GM12878 (cell line): ENCODE measurements at regions not wholly inside any gene's neighbourhood (a gene's known extent, or its start where the extent isn't known, plus 50 kb on each side); places are given as distances from the start of the nearest gene placed in this dataset.

Experiments used
- ATAC-seq: fragments of 200-7000 bp; cut with Tn5 transposase; 3 replicates; pipeline ENCODE4 v1.9.1; 2020; ENCODE audit warnings: mild to moderate bottlenecking, moderate library complexity
- BruUV-seq: library from RNA; stranded (reverse); fragments of 400-500 nt; replicated peaks from 2 replicates; lab custom pipeline; 2021; lab: Mats Ljungman, UMichigan
- CTCF ChIA-PET: fragments of 300-600 bp; sonication (Branson Sonifier 250); formaldehyde crosslinking; extraction: SDS; loops from one replicate; lab custom pipeline; 2021; ENCODE audit warnings: inconsistent platforms; lab: Yijun Ruan, JAX
- POLR2A ChIA-PET: fragments of 350-600 bp; formaldehyde crosslinking; extraction: SDS; loops from one replicate; lab custom pipeline; 2021; ENCODE audit warnings: inconsistent platforms; lab: Charles Lee
- RAD21 ChIA-PET: fragments of 300-600 bp; sonication (Branson Sonifier 250); formaldehyde crosslinking; loops from one replicate; lab custom pipeline; 2023; ENCODE audit warnings: antibody characterized with exemption; ENCODE audit not compliant: unreplicated experiment; lab: Charles Lee
- SMC1A ChIA-PET: fragments of 300-600 bp; sonication (Branson Sonifier 250); formaldehyde crosslinking; loops from one replicate; lab custom pipeline; 2023; ENCODE audit not compliant: unreplicated experiment, uncharacterized antibody; lab: Charles Lee
- DNase-seq: peaks from one replicate; pipeline ENCODE4 v3.0.0-alpha.2; 2011; ENCODE audit warnings: low read depth, low spot score
- FAIRE-seq: peaks from 3 replicates; lab custom pipeline; 2011; peaks lifted over from hg19 to GRCh38; lab: Jason Lieb, UNC
- H2AFZ ChIP-seq: 2 replicates; pipeline ENCODE4 v1.6.0; 2011; ENCODE audit warnings: low read depth, low read length, control low read depth; ENCODE audit not compliant: control insufficient read depth
- H3K27ac ChIP-seq: 2 replicates; pipeline ENCODE4 v1.5.1; 2011; ENCODE audit warnings: control low read depth; ENCODE audit not compliant: control insufficient read depth, insufficient read depth
- H3K27me3 ChIP-seq, 2 experiments: replicated peaks in 1 of 2; 2 replicates each; pipeline versions ENCODE4 v1.6.0 to v1.6.1; 2011; ENCODE audit warnings: low read length in 1 of 2; ENCODE audit not compliant: control insufficient read depth in 2 of 2, insufficient read depth in 2 of 2
- H3K36me3 ChIP-seq, 2 experiments: 2 replicates each; pipeline ENCODE4 v1.5.1; 2011; ENCODE audit warnings: low read length in 1 of 2; ENCODE audit not compliant: control insufficient read depth in 2 of 2, insufficient read depth in 2 of 2
- H3K4me1 ChIP-seq: 2 replicates; pipeline ENCODE4 v1.6.1; 2011; ENCODE audit warnings: mild to moderate bottlenecking, low read length, moderate library complexity, mixed read lengths; ENCODE audit not compliant: control insufficient read depth, insufficient read depth
- H3K4me2 ChIP-seq: 2 replicates; pipeline ENCODE4 v1.6.0; 2011; ENCODE audit warnings: control low read depth; ENCODE audit not compliant: control insufficient read depth, insufficient read depth
- H3K4me3 ChIP-seq: fragments of 200-600 bp; sonication (generic); 2 replicates; pipeline ENCODE4 v1.5.1; 2016
- H3K79me2 ChIP-seq: 2 replicates; pipeline ENCODE4 v1.6.0; 2011; ENCODE audit warnings: low read length; ENCODE audit not compliant: control insufficient read depth, insufficient read depth
- H3K9ac ChIP-seq: 2 replicates; pipeline ENCODE4 v1.8.0; 2011; ENCODE audit warnings: low read length, control low read depth, mixed read lengths; ENCODE audit not compliant: control insufficient read depth, insufficient read depth
- H3K9me3 ChIP-seq: replicated peaks from 3 replicates; pipeline ENCODE4 v1.5.1; 2011; ENCODE audit warnings: mild to moderate bottlenecking, low read length; ENCODE audit not compliant: control insufficient read depth, insufficient read depth
- H4K20me1 ChIP-seq: 2 replicates; pipeline ENCODE4 v1.6.0; 2011; ENCODE audit not compliant: control insufficient read depth, insufficient read depth
- BCL11A ChIP-seq: IDR thresholded peaks from 2 replicates; pipeline ENCODE4 v1.6.1; 2011; ENCODE audit warnings: low read depth, low read length
- JUND ChIP-seq: IDR thresholded peaks from 2 replicates; pipeline ENCODE4 v1.6.1; 2012; ENCODE audit warnings: low read depth, mild to moderate bottlenecking, low read length, improper control_type of control experiment, moderate library complexity
- KLF5 ChIP-seq: fragments of 450-650 bp; IDR thresholded peaks from 2 replicates; pipeline ENCODE4 v1.6.1; 2014; ENCODE audit warnings: mild to moderate bottlenecking; ENCODE audit not compliant: partially characterized antibody
- ZBED1 ChIP-seq: IDR thresholded peaks from 2 replicates; pipeline ENCODE4 v1.6.1; 2016; ENCODE audit warnings: borderline replicate concordance
- ZNF207 ChIP-seq: fragments of 450-650 bp; IDR thresholded peaks from 2 replicates; pipeline ENCODE4 v1.6.1; 2014; ENCODE audit warnings: antibody characterized with exemption, mild to moderate bottlenecking, borderline replicate concordance
- WGBS: methylation state at CpG from one replicate; pipeline ENCODE4 v1.1.6; 2016; ENCODE audit warnings: low lambda C conversion rate; ENCODE audit not compliant: insufficient replicate concordance, insufficient coverage; ENCODE audit errors: missing lambda C conversion rate; 5-methylcytosine and 5-hydroxymethylcytosine counted together
- in situ Hi-C: fragments of 300-500 bp; cut with MboI; formaldehyde crosslinking; loops from 9 replicates; pipeline ENCODE4 v1.14.3; 2018; ENCODE audit warnings: mixed read lengths
- intact Hi-C: fragments of 100-400 bp; cut with micrococcal nuclease; formaldehyde crosslinking; loops from one replicate; pipeline ENCODE4 v1.14.2; 2022; ENCODE audit not compliant: unreplicated experiment
- TF ChIP-seq, protein P1 (sequence below): fragments of 450-650 bp; IDR thresholded peaks from 2 replicates; pipeline ENCODE4 v1.6.1; 2018; ENCODE audit warnings: borderline replicate concordance, mild to moderate bottlenecking; ENCODE audit not compliant: partially characterized antibody
- TF ChIP-seq, protein P2 (sequence below): fragments of 150-350 bp; IDR thresholded peaks from 2 replicates; pipeline ENCODE4 v1.6.1; 2016; ENCODE audit warnings: low read depth, low read length

DNA sequence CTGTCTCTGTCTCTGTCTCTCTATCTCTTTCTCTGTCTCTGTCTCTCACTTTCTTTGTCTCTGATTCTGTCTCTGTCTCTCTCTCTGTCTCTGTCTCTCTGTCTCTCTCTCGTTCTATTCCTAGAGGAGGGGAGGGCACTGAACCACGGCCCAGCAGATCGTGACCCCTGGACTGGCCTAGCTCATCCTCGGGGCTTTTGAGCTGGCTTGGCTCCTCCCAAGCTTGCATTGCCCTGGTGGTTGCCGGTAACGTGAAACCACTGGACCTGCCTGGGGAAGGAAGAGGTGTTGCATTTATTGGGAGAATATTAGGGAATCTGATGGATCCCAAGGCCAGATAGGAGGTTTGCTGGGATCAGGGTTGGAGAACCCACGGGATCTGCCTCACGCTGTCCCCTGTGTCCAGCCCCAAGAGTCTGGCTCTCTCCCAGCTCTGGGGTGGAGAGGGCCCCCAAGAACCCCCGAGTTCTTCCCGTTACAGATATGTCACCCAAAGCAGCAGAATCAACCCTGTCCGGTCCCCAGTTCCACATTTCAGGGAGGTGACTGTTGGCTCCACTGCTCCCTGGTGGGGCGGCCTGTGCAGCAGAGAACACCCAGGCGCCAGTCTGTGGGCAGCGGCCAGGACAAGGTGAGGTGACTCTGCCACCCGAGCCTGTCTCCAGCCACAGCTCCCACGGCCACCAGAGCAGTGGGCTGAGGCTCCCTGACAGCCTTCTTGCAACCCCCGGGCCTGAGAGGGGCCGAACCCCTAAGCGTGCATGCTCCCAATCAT lies 228.3 kb downstream of the TTLL2 start:
- H3K4me1 ChIP-seq, result no peaks in the 10 kb centered on the region
- in situ Hi-C loops (no loop called here), intact Hi-C loops (loop anchor here (5.0 kb wide), 1 partner anchor 359 kb away; no protein-coding TSS in a partner anchor)
- CTCF ChIA-PET, result no interaction called here
- no peak overlapping the region for H3K4me3 ChIP-seq
- H3K4me2 ChIP-seq, result no peak overlapping the region
- 50% methylated on average over 19 of the region's 19 CpGs for WGBS
- no peaks in the 10 kb centered on the region for H3K27me3 ChIP-seq
- no peaks in the 10 kb centered on the region for H3K36me3 ChIP-seq
- no peak for FAIRE-seq
- ATAC-seq, result no peak
- BruUV-seq, result no TSS peak
- H3K9me3 ChIP-seq, result no peaks in the 10 kb centered on the region
- POLR2A ChIA-PET, result no interaction called here
- H3K9ac ChIP-seq, result no peak overlapping the region
- SMC1A ChIA-PET, result no interaction called here
- H2AFZ ChIP-seq, result no peak overlapping the region
- RAD21 ChIA-PET, result no interaction called here
- DNase-seq, result no peak
- H3K79me2 ChIP-seq, result no peaks in the 10 kb centered on the region
- H4K20me1 ChIP-seq, result no peaks in the 10 kb centered on the region
- TF ChIP-seq, protein P1, sequence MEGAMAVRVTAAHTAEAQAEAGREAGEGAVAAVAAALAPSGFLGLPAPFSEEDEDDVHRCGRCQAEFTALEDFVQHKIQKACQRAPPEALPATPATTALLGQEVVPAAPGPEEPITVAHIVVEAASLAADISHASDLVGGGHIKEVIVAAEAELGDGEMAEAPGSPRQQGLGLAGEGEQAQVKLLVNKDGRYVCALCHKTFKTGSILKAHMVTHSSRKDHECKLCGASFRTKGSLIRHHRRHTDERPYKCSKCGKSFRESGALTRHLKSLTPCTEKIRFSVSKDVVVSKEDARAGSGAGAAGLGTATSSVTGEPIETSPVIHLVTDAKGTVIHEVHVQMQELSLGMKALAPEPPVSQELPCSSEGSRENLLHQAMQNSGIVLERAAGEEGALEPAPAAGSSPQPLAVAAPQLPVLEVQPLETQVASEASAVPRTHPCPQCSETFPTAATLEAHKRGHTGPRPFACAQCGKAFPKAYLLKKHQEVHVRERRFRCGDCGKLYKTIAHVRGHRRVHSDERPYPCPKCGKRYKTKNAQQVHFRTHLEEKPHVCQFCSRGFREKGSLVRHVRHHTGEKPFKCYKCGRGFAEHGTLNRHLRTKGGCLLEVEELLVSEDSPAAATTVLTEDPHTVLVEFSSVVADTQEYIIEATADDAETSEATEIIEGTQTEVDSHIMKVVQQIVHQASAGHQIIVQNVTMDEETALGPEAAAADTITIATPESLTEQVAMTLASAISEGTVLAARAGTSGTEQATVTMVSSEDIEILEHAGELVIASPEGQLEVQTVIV, result no peak
- TF ChIP-seq JUND (no peak), ZBED1 (no peak), KLF5 (no peak), ZNF207 (no peak), BCL11A (no peak)
- TF ChIP-seq, protein P2, sequence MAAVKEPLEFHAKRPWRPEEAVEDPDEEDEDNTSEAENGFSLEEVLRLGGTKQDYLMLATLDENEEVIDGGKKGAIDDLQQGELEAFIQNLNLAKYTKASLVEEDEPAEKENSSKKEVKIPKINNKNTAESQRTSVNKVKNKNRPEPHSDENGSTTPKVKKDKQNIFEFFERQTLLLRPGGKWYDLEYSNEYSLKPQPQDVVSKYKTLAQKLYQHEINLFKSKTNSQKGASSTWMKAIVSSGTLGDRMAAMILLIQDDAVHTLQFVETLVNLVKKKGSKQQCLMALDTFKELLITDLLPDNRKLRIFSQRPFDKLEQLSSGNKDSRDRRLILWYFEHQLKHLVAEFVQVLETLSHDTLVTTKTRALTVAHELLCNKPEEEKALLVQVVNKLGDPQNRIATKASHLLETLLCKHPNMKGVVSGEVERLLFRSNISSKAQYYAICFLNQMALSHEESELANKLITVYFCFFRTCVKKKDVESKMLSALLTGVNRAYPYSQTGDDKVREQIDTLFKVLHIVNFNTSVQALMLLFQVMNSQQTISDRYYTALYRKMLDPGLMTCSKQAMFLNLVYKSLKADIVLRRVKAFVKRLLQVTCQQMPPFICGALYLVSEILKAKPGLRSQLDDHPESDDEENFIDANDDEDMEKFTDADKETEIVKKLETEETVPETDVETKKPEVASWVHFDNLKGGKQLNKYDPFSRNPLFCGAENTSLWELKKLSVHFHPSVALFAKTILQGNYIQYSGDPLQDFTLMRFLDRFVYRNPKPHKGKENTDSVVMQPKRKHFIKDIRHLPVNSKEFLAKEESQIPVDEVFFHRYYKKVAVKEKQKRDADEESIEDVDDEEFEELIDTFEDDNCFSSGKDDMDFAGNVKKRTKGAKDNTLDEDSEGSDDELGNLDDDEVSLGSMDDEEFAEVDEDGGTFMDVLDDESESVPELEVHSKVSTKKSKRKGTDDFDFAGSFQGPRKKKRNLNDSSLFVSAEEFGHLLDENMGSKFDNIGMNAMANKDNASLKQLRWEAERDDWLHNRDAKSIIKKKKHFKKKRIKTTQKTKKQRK, result no peak
- TF ChIP-seq, all 136 proteins: peak for 0
- H3K27ac ChIP-seq, result no peak overlapping the region
